HepG2 (cell line): ENCODE measurements at regions not wholly inside any gene's neighbourhood (a gene's known extent, or its start where the extent isn't known, plus 50 kb on each side); places are given as distances from the start of the nearest gene placed in this dataset.

Experiments
- CEBPG ChIP-seq: IDR thresholded peaks from 2 replicates; pipeline ENCODE4 v1.6.1; 2016
- EZH2 ChIP-seq: conservative IDR thresholded peaks from 2 replicates; pipeline ENCODE4 v1.6.1; 2012; ENCODE audit warnings: mild to moderate bottlenecking, low read depth, low read length, moderate library complexity
- GZF1 ChIP-seq: sonication (generic); formaldehyde crosslinking; IDR thresholded peaks from 2 replicates; pipeline ENCODE4 v1.5.1; 2020; ENCODE audit warnings: mild to moderate bottlenecking, missing genetic modification reagents
- JUN ChIP-seq: sonication (generic); formaldehyde crosslinking; IDR thresholded peaks from 2 replicates; pipeline ENCODE4 v1.4.0; 2020; ENCODE audit warnings: mild to moderate bottlenecking, missing genetic modification reagents
- KDM5A ChIP-seq: fragments of 200-600 bp; sonication (generic); IDR thresholded peaks from 2 replicates; pipeline ENCODE4 v1.7.0; 2018; ENCODE audit warnings: antibody characterized with exemption, mild to moderate bottlenecking, low read length, borderline replicate concordance
- SRSF1 ChIP-seq: fragments of 200-400 bp; formaldehyde crosslinking; optimal IDR thresholded peaks from 2 replicates; pipeline ENCODE3; 2017; ENCODE audit warnings: mild to moderate bottlenecking, low read depth, low read length, moderate library complexity
- ZMYM4 ChIP-seq: sonication (generic); formaldehyde crosslinking; IDR thresholded peaks from 2 replicates; pipeline ENCODE4 v1.8.1; 2023; ENCODE audit warnings: mild to moderate bottlenecking, missing genetic modification reagents
- ZNF282 ChIP-seq: fragments of 450-650 bp; IDR thresholded peaks from 2 replicates; pipeline ENCODE4 v1.6.1; 2018; ENCODE audit not compliant: partially characterized antibody
- ZNF318 ChIP-seq: sonication (generic); formaldehyde crosslinking; IDR thresholded peaks from 2 replicates; pipeline ENCODE4 v1.4.0; 2020; ENCODE audit warnings: mild to moderate bottlenecking, missing genetic modification reagents
- ZNF776 ChIP-seq: sonication (generic); formaldehyde crosslinking; IDR thresholded peaks from 2 replicates; pipeline ENCODE4 v1.4.0; 2020; ENCODE audit warnings: mild to moderate bottlenecking, missing genetic modification reagents

- no peak for TF ChIP-seq JUN (CRISPR knock-in tag)
- TF ChIP-seq ZNF776, result no peak
- no peak for TF ChIP-seq SRSF1
- no peak for TF ChIP-seq CEBPG
- TF ChIP-seq ZNF282, result no peak
- no peak for TF ChIP-seq EZH2
- TF ChIP-seq GZF1 (CRISPR knock-in tag), result no peak
- TF ChIP-seq KDM5A, result no peak
- no peak for TF ChIP-seq ZNF318
- no peak for TF ChIP-seq ZMYM4 (CRISPR knock-in tag)
These were observed 224.3 kb upstream of the ATP2B1 start for GRCh38 chr12:89932954-89933353.
